AG20443 (cell line): ENCODE measurements at regions not wholly inside any gene's neighbourhood (a gene's known extent, or its start where the extent isn't known, plus 50 kb on each side); places are given as distances from the start of the nearest gene placed in this dataset.
"Not testable (repeated sequence)": the region's sequence is repeated elsewhere in the genome, so short reads cannot be mapped to it uniquely, and the experiment has no call there.

Source experiments
- DNase-seq: peaks from one replicate; pipeline ENCODE4 v3.0.0; 2012; ENCODE audit warnings: low spot score, mixed read lengths

DNA sequence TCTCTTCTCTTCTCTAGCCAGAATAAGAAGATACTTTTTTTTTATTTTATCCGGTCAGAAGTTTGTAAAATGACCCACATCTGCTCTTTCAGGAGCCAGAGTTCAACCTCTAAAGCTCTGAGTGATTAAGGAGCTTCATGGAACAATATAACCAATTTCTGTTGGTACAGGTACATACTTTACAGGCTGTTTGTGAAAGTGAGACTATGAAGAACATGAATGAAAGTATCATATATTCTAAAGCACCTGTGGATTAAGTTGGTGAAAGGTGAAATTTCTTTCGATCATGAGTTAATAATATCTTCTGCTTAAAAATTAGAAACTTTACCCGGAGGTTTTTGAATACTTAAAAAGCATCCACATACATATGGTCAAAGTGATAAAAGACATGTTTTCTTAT is 65.2 kb downstream of the DMRT2 start:
- no peak for DNase-seq

DNA sequence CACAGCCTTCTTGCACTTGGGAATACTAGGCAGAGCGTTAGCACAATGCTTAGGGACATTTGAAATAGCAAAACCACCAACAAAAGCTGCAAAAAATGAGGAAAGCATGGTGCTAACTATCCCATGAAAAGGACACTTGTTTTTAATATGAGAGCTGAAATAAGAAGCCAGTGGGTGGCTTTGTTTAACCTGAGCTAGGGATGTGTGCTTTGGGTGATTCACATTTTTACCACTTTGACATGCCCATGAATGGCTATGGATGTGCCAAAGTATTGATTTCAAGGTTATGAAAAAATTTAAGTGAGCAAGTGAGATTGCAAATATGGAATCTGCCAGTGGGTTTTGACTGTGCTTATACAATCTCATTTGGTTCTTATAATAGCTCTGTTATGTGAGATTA is 67.3 kb downstream of the DMRT2 start:
- DNase-seq, result no peak

DNA sequence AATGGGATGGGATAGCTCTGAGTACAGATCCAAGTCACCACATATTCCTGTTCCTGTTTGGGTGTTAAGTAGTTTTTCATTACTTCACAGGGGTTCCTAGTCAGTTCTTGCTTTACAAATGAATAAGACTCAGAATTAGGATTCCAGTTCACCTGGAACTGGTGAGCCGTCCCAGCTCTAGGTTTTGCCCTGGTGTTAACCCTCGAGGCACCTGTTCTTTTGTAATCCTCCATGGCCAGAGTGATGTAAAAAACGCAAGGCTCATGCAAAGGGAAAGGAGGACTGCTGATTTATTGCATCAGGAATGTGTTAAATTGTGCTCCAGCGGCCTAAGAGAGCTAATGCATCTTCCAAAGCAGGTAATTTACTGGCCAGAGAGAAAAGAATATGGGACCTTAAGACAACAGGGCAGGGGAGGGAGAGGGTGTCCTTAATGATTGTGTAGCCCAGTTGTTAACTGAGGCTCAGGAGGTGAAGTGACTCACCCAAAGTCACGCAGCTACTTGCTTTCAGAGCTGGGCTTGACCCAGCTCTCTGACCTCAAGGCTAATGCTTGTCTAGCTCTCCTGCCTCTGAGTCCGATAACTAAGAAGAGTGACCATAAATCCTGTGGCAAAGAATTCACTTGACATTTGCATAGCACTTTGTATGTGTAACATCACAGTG is 70.5 kb downstream of the DMRT2 start:
- no peak for DNase-seq

DNA sequence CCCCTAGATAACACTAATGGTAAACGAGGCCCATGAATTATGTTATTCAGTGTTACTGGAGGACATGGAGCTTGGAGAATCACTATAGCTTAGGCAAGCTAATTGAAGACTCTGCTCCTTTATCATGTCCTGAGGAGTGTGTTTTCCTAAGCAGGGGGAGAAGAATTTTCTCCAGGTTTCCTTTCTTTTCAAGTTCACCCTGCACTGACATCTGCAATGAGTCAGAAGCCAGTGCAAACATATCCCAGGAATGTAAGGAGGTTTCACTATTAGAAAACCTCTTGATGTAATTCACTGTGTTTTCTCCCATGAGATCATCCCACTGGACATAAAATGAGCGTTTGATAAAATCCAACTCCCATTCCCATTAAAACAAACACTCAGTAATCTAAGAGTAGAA is 75.6 kb downstream of the DMRT2 start:
- DNase-seq, result no peak

DNA sequence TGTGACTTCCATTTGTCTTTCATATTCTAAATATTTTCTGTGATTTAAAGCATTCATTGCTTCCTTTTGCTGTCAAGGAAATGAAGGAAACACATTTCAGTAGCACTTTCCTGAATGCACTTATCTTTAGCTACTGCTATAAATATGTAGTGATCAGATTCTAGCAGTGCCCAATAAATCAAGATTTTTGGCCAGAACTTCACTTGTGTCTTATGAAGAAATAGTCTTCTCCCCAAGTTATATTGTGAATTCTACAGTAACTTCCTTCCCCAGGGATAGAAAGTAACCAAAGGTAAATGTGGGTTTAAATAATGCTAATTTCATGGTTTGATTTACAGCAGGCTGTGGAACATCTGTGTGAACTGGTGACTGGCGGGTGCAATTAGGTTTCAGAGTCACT is 77.9 kb downstream of the DMRT2 start:
- DNase-seq, result no peak

DNA sequence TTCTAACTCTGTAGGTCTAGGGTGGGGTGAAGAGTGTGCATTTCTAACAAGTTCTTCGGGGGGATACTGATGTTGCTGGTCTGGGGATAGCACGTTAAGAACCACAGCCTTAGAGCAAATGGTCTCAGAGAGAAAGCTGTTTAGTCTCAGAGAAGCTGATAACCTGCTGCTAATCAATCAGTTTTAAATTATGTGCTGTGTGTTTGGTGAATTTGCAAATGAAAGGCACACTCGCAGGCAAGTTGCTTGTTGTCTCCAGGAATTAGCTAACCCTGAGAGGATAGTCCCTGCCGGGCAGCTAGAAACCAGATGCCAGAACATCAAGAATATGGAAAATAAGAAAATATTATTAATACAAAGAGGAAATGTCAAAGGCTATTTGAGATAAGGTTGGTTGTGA is 79.2 kb downstream of the DMRT2 start:
- DNase-seq, result no peak

DNA sequence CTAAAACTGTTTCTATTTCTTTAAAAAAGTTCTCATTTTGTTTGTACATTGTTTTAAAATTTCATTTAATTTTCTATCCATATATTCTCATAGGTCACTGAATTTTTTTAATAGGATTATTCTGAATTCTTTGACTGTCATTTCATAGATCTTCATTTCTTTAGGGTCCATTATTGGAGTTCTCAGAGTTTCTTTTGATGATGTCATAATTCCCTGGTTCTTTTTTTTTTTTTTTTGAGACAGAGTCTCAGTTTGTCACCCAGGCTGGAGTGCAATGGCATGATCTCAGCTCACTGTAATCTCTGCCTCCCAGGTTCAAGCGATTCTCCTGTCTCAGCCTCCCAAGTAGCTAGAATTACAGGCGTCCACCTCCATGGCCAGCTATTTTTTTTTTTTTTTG is 89.9 kb downstream of the DMRT2 start:
- DNase-seq, result no peak

DNA sequence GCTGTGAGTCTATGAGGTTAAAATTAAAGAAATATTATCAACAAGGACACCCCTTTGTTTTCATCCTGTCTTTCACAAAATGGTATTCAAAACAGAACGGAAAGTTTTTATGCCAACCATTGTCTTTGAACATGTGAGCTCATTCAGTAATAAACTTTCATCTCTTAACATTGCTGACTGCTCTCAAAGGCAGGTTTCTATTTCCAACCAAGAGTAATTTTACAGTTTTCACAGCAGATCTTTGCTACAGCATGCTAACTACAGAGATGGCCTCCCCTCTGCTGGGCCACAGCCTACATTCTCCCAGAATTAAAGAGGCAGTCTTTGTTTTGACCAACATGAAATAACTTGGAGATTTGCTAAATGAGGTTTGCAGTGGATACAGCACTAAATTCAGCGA is 101.5 kb downstream of the DMRT2 start:
- DNase-seq, result no peak

DNA sequence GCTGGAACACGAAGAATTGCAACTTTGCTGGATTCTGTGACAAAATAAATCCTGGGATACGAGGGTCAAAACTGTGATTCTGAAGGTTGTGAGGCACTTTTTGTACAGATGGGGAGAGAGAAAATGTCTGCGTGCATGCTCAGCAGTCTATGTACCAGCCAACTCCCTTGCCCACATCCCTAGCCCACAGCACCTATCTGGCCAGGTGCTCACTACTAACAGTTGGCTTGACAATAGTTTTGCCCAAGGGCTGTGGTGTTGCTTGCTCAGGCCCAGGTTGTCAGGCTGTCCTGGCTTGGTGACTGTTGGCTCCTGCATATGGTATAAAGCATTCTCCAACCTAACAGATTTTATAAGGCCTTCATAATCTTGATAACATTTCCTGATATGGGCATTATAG is 102.0 kb downstream of the DMRT2 start:
- DNase-seq, result no peak

DNA sequence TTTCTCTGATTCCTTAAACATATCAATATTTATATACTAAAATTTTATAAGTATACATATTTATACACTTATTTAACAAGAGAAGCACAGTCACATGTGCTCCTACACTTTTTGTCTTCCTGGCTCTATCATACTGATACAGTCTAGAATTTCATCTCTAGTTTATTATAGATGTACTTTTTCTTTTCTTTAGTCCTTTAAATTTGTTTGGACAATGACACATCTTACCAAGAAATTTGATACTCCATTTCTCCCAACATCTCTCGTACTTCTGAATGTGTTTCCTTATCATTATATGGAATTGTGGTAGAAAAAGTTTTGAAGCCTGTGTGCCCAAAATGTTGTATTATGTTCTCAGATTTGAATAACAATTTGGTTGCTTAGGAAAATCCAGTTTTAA is 104.6 kb downstream of the DMRT2 start:
- DNase-seq, result no peak

DNA sequence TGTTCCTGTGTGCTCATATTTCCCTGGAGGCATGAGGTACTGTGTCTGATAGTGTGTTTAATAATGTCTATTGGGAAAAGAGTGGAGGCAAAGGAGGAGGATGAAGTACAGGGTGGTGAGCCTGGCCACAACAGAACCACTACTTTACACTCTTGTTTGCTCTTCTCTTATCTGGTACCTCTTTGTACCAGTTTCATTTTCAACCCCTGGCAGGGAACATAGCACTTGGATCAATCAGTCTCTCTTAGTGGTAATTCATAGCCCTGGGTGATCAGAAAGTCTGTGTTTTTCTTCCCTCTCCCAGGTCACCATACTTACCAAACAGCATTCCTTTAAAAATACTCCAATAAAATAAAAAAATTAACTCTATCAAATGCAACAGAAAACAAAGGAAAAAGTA is 105.4 kb downstream of the DMRT2 start:
- no peak for DNase-seq

DNA sequence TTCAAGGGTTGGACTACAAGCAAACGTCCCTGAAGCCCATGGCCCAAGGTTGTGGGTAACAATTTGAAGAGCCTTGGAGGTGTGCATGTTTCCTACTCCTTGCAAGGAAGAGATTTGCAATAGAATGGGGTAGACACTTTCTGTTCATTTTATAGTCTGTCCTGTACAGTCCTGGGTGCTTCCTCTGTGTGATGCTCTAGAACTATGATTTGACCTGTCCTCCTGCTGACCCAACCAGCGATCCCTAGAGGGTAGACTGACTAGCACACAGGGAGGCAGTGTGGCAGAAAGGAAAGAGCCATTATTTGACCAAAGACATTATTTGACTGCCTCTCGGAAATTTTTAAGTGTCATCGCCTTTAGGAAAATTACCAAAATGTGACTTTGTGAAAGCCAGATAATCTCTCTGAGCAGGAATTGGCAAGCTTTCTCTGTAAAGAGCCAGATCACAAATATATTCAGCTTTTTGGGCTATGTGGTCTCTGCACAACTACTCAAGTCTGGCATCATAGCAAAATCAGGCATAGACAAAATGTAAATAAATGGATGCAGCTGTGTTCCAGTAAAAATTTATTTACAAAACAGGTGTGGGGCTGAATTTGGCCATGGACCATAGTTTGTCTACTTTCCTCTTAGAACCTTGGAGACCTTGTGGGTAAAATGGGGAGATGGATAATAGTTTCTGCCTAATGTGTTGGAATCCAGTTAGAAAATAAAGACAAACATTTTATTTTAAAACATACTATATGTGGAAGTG is 106.8 kb downstream of the DMRT2 start:
- no peak for DNase-seq

DNA sequence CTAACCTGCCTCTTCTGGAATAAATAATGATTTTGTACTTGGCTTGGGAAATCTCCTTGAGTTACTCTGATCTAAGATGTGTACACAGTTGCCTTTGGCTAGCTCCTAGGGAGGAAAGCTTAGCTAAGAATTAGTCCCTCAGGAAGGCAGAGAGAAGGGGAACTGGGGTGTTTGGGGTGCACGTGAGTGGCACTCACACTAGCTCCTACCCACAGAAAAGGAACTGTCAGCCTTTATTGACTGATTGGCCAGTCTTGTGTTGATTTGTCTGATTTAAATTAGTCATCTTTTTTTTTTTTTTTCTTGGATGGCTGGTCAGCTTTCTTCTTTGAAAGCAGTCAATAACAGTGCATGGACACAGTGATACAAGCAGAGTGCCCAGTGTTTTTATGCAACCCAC is 107.7 kb downstream of the DMRT2 start:
- no peak for DNase-seq

DNA sequence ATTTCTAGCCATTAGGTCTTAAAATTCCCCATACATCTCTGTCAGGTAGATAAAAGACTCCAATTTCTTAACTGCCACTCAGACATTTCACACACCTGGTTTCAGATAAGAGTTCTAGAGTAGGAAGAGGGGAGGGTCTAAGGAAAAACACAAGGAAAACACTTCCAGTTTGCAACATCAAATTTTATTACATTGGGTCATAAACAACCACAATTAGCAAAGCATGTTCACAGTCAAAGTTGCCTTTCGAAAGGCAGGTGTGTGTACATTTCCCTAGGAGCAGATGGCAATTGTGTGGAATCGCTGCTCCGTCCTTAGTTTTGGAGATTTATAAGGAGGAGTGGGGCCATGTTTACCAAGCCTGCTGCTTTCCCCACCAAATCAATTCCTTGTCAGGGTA is 120.8 kb downstream of the DMRT2 start:
- DNase-seq, result no peak

DNA sequence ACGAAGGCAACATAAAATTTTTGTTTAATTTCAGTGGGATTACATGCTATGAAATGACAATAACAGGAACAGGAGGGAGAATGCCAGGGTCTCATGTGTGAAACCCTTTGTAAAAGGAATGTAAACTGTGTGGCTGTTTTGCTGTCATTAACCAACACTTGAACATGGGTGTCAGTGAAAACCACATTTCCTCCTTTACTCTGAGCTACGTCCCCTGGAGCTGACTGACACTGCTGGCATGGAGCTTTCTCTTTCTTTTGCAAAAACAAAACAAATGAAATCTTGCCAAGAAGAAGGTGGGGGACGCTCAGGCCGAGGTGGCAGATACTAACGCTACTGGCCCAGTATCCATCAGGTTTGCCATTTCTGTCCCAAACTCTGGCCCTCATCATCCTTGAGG is 121.4 kb downstream of the DMRT2 start:
- no peak for DNase-seq

DNA sequence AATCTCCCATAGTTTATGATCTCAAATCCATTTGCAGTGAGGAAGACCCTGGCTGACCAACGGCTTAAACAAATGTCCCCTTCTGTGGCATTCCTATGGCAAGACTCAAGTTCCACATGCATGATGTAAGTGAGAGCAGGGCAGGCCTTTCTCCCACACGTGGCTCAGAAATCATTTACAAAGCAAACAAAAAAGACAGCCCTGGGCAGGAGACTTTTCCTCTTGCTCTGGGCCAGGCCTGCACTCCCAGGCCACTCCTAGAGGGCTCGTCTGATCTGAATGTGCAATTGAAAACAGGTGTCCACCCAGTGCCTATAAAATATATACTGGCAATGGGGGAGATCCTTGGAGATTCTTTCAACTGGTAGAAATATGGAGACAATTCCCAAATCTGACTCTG is 123.1 kb downstream of the DMRT2 start:
- DNase-seq, result no peak

DNA sequence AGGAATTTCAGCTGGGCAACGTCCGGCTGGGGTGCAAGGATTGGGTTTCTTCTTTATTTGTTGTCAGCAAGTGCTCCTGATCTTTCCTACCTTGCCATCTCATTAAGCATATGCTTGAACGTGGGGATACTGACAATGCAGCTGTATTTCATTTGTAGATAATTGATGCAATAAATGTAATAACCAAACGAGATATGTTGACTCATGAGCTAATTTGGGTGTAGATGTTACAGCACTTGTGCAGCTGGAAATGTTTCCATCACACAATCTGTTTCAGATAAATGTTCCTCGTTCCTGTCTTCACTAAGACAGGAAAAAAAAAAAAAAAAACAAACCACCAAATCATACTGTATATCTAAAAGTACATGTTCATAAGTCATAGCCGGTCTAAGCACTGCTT is 123.8 kb downstream of the DMRT2 start:
- peak; percentile 18 for DNase-seq

DNA sequence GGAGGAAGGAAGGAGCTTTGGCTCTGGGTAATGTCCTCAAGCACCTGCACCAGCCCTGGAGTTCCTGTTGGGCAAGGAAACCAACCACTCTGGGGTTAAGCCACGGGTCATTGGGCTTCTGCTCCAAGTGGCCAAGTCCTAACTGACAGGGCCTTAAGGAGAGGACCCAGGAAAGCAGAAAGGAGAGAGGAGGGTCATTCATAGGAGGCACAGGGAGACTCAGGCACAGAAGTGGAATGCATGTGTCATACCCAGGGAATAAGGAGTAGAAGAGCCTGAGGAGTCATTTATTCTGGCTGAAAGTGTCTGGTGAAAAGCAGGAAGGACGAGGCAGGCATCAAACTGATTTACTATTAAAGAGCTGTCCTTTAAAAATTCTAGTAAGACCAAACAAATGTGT is 129.2 kb downstream of the DMRT2 start:
- DNase-seq, result no peak

DNA sequence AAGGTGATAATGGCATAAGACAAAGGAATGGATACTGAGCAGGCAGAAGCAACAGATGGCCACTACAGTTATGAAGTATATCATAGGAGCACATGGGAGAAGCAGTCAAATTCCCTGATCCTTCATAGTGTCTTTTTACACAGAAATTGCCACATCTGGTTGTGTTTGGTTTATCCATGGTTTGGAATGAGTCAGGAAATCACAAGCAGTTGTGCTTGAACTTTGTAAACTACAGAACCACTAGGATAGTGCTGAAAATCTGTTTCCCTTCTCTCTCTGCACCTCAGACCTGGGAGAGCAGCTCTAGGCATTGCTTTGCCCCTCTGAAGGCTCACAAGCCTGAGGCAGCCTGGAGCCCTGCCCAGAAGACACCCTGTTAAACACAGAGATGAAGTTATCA is 134.0 kb downstream of the DMRT2 start:
- DNase-seq, result no peak

DNA sequence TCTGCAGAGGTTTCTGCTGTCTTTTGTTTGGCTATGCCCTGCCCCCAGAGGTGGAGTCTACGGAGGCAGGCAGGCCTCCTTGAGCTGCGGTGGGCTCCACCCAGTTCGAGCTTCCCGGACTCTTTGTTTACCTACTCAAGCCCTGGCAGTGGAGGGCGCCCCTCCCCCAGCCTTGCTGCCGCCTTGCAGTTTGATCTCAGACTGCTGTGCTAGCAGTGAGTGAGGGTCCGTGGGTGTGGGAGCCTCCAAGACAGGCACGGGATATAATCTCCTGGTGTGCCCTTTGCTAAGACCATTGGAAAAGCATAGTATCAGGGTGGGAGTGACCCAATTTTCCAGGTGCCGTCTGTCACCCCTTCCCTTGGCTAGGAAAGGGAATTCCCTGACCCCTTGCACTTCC is 137.0 kb downstream of the DMRT2 start:
- not testable (repeated sequence) for DNase-seq

DNA sequence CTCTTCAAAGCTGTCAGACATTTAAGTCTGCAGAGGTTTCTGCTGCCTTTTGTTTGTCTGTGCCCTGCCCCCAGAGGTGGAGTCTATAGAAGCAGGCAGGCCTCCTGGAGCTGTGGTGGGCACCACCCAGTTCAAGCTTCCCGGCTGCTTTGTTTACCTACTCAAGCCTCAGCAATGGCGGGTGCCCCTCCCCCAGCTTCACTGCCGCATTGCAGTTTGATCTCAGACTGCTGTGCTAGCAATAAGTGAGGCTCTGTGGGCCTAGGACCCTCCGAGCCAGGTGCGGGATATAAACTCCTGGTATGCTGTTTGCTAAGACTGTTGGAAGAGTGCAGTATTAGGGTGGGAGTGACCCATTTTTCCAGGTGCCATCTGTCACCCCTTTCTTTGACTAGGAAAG is 145.5 kb downstream of the DMRT2 start:
- DNase-seq, result not testable (repeated sequence)

DNA sequence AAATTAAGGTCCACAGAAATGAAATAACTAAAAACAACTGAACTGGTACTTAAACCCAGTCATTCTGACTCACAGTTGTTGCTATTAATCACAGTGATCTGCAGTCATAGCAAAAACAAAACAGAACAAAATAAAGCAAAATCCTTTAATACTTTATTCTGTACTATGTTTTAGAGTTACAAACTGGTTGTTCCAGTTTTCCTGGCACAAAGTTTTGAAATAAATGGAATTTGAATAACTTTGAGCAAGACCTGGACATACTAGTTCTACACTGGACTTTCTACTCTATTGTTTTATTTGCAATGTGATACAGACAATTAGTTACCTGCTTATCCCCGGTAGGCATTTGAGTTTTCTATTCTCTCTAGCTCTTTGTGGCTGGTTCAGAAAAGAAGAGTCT is 147.9 kb downstream of the DMRT2 start:
- no peak for DNase-seq

DNA sequence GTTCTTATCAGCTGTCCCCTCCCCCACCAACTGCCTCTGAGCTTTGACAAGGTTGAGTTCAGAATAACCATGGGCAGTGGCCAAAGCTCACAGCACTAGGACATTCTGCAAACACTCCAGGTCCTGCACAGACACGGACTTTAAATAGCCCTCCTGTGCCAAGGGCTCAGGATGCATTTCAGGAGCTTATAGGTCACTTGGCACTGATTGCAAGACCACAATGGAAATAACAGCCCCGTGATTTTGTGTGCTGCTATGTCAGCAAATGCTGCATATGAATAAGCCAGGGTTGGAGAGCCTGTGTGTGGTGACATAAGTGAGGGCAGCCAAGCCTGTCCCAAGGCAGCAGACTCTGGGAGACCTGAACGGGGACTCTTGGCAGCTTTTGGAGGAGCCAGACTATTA is 150.7 kb downstream of the DMRT2 start:
- no peak for DNase-seq

DNA sequence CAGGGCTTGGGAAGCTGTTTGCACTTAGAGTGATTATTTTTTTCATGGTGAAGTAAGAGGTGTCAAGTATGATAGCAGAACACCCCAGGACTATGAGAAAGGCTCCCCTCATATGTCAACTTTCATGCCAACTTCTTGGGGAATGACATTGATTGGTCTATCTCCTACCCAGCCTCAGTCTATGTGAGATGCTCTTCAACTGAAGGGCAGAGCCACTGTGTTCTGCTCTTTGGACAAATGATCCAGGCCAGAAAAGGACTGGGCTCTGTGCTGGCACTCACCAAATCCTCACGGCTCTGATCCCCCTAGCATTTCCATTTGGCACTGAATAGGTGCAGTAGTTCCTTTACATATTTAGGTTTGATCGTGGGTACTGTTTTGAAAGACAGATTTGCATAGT is 151.1 kb downstream of the DMRT2 start:
- DNase-seq, result no peak
